Stimulated activated CD8-positive, alpha-beta memory T cell treated with anti-CD3 and anti-CD28 coated beads, Interleukin-15, amount 100 ng/mL, for 4 hours (primary cell): ENCODE measurements at regions not wholly inside any gene's neighbourhood (a gene's known extent, or its start where the extent isn't known, plus 50 kb on each side); places are given as distances from the start of the nearest gene placed in this dataset.

Experiments used
- DNase-seq, 2 donors: peaks; one replicate each; pipeline ENCODE4 v3.0.0-alpha.2; 2020; ENCODE audit warnings: low read depth in 2 of 2

DNA sequence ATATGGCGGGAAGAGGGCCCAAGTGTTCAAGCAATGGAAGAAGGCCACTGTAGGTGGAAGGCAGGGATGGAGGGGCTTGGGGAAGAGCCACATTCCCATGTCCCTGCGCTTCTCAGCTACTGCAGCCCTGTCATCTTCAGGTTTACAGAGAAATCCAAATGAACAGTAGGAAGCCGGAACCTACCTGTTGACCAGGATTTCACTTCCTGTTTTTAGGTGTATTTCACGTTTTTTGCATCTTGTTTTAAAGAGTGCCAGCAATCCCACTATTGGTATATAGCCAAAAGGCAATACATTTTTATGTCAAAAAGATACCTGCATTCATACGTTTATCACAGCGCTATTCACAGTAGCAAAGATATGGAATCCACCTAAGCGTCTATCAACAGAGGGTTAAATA lies 159.2 kb downstream of the SLC35B3 start:
- DNase-seq = no peak

DNA sequence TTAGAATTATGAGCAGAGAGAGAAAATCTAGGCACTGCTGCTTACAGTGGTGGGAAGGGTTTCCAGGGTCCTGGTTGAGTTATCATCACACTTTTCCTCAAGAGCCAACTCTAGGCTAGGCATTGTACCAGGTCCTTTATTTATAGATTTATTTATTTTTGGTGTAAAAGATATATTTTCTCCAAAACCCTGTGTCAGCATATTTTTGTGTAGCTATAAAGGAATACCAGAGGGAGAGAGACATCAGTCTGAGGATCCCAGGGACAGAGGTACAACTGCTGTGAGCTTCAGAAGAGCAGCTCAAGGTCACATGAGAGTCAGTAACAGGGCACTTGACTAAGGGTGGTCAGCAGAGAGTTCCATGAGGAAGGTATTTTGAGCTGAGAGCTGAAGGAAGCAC lies 159.7 kb downstream of the SLC35B3 start:
- no peak for DNase-seq

DNA sequence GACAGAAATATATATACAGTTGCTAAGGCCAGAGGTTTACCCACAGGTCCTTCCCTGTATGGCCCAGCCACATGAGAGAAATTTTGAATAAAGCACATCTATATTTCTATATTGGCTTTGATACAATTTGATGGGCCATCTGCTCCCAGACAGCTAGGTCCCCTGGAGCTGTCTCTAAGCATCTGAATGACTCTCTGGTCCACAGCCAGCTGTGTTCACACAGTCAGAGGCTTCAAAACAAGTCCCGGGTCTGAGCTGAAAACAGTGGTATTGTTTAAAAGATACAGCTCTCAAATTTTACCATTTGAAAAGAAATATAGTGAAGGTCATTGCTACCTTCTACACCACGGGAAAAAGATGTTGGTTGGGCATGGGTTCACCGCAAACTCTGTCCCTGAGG lies 161.1 kb downstream of the SLC35B3 start:
- DNase-seq = no peak

DNA sequence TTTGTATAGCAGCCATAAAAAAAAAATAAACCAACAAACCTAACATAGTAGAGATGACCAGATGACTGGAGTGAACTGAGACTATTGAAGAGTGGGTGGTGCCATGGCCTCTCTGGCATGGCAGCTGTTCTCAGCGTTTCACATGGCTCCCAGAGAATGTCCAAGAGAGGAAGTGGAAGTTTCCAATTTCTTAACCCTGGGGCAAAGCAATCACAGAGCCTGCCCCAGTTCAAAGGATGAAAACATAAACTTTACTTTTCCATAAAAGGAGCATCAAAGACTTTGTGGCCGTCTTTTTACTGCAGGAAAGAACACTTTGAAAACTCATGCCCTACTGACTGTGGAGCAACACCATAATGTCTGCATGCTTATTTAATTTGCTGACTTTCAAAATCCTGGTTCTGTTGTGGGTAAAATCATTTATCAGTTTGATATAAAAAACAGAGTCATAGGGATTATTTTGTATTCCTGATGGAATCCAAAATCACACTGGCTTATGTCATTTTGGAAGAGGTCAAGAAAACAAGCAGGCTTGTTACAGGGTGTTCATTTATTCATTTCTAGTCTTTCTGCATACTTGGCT lies 165.4 kb downstream of the SLC35B3 start:
- DNase-seq = no peak

DNA sequence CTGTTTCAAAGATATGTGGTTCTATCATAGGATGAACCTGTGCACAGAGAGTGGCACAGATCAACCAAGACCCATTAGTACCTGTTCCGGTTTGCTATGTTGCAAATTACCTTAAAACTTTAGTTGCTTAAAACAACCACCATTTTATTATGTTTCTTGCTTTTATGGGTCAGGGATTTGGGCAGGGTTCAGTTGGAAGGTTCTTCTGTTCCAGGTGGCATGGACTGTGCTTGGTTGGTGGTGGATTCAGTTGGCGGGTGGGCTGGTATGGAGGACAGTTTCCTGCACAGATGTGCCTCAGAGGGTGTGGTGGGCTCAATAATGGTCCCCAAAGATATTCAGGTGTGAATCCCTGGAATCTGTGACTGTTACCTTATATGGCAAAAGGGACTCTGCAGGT lies 166.3 kb downstream of the SLC35B3 start:
- DNase-seq = no peak

DNA sequence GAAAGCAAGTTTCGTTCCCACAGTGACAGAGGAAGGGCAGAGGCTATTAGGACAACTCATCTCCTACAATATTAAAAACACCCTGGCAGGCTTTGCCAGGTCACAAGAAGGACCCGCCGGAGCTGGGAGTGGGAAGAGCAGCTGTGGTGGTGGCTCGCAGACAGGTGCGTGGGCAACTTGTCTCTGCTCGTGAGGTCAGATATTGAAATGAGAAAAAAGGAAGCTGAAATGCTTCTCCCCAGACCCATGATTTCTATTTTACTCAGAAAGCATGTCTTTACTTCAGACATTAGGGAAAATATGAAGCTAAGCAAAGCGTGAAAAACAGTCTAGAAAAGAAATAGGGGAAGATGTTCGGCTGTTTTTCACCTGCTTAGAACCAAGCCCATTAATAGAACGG lies 166.3 kb upstream of the EEF1E1 start:
- no peak for DNase-seq

DNA sequence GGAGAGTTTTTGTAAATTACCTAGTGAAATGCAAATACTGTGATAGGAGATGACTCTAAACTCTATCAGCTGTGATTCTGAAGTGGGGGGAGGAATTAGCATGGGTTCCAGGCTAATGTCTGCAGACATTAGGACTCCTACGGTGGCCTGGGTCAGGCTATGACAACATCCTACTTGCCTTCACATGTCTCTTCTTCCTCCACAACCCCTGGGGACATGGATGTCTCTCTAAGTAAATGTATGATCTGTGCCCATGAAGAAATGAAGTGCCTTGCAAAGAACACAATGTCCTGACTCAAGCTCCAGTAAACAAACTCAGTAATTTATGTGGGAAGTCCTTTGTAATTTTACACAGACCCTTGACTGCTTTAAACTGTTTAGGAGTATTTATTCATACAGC lies 165.8 kb upstream of the EEF1E1 start:
- no peak for DNase-seq

DNA sequence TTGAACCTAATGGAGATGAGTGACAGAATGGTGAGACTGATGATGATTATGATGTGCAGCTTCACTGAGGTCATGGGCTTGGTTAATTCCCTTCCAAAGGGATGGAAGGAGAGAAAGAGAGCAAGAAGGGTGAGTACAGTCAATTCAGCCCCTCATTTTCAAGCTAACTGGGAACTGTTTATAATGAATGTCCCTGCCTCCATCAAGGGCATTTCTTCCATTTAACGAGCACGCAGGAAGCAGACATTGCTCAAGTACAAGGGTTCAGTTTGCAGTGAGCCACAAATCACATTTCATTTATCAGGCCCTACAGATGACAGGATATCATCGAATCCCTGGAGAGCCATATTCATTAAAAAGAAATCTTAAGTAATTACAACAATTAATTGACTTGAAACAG lies 158.3 kb upstream of the EEF1E1 start:
- no peak for DNase-seq

DNA sequence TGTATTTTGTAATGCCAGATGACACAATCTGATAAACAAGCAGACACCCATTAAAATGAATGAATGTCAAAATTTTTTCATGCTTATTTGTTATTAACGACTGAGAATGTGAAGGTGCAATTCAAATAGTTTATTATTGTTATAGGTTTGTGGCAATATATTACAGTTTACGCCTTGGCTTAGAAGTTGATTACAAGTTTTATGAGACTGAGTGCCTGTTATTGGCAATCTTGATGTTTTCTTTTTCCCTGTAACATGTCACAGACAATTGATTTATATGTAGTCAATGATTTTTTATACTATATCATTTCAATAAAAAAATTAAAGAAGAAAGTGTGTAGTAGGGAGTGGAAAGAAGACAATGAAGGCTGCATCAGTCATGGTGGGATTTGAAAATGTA lies 144.1 kb upstream of the EEF1E1 start:
- DNase-seq = no peak

DNA sequence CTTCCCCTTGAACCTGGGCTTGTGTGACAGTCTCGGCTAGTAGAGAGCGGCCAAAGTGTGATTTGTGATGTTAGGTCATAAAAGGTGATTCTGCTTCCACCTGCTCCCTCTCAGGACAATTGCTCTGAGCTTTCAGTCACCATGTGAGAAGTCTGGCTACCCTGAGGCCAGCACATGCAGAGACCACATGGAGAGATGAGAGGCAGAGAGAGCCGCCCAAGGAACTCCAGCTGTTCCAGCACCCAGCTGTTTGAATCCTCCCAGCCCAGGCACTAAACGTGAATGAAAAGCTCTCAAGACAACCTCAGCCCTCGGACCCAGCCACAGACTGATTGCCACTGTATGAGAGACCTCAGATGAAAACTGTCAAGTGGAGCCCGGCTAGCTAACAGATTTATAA lies 143.4 kb upstream of the EEF1E1 start:
- no peak for DNase-seq

DNA sequence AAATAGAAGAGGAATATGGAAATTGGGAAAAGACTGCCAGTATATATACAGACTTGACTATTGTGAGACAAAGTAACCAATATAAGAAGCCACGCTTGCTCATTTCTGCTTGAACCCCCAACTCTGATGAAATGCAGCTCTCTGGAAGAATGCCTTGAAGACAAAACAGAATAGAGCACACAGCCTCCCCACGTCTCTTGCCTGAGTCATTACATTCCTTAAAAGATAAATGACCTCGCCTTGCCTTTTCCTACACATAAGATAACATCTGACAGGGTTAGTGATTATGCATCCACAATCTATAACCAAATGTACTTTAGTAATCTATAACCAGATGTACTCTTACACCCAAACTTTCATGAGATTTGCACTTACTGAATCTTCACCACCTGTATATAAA lies 141.1 kb upstream of the EEF1E1 start:
- no peak for DNase-seq

DNA sequence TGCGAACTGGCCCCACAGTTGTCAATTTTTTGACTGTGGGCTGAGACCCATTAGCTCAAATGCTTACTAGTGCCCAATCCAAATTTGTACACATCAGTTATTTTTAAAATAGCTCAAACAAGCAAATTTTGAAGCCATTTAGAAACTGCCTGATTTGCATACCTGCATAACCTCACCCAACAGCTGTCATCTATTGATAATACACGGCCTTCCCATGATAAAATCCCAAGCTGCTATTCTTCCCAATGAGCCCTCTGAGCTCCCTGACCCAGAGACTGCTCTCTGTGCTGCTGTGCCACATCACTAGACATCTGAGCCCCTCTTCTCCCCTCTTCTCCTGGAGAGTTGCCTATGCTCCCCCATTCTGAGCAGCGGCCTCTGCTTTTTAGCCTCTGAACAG lies 140.5 kb upstream of the EEF1E1 start:
- no peak for DNase-seq

DNA sequence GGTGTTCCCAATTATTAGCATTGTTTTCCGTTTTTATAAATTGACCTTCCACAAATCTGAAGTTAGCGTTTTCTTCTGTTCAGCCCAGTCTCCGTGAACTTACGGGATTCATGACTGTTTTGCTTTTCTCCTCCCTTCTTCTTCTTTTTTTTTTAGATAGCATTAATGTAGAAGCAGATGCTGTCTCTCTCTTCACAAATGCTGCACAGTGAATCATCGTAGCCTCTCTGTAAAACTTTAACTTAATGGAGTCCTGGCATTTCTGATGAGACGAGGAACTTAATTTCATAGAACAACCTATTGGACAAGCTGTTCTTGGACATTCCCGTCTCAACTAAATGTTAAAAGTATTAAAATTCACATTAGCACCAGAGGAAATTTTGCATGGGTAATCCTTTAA lies 138.0 kb upstream of the EEF1E1 start:
- no peak for DNase-seq

DNA sequence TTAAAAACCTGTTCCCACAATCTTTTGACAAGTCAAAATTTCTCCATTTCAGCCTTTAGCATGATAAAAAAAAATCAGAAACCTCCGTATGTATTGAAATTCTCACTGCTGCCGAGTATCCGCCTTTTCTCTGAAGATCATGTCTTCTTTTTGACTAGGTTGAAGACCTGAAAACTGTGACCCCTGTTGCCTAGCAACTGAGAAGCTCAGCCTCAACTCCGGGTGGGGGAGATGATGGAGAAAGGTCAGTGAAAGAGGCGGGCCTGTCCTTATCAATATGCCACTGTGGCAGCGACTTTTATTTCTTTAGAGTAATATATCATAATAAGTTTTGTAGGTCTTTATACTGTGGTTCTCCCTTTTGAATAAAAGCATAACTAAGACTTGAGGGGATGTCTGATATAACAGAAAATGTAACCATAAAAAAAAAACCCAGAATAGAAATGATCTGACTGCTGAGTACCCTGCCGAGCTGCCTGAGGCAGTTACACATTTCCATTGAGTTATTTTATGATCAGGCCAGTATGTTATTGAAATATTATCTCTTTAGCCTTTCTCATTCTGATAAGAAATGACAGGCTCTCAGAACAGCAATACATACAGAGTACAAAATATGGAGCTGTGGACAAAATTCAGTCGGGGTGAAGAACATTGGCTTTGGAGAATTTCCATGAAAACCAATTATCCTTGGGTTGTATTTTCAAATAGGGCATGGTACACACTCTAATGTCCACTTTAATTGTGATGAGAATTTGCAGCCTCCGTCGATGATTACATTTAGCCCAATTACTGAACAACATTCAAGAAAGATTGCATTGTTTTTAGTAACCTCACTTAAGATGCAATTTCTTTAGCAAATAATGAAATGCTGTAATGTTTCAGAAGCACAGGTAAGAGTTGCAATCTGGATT lies 136.7 kb upstream of the EEF1E1 start:
- DNase-seq = no peak

DNA sequence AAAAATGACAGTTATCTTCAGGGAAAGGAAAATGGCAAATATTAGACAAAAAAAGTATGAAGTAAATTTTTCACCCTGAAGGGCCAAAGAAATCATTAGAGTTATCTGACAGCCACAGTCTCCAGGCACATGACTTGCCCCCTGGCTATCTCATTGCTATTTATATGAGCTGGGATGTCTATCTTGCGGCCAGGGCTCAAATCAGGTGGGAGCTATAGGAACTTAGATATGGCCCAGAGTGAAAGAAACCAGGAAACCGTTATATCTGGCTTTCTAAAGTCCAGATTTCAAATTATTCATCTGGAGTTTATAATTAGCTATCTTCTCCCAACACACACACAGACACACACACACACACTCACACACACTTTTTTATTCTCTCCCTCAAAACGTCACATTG lies 135.3 kb upstream of the EEF1E1 start:
- DNase-seq = no peak

DNA sequence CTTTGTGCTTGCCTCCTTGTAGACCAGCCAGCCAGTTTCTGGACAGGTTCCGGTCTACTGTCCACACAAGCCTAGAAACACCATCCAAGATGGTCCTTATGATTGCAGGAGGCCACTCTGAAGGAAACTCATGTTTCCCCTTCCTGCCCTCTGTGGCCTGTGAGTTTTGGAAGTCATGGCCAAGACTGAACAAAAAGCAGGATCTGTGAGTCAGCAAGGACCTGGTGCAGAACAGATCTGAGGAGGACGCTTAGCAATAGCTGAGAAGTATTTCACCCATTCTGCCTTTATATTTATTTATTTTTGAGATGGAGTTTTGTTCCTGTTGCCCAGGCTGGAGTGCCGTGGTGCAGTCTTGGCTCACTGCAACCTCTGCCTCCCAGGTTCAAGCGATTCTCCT lies 134.6 kb upstream of the EEF1E1 start:
- DNase-seq = no peak

DNA sequence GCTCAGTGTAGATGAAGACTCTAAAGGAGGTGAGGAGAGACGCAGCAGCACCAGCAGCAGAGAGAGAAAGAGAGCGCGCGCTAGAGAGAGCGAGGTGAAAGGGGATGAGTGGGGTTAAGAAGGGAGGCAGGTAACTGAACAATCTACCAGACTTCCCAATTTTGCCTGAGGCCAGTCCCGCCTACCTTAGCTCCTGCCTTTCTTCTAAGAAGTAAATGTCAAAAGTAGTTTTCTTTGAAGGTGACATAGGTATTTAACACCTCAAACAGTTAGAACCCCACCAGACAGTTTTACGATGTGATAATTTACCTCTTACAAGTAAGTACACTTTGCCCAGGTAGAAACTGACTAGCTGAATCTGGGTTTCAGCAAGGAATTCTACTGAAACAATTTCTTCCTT lies 132.0 kb upstream of the EEF1E1 start:
- DNase-seq = no peak

DNA sequence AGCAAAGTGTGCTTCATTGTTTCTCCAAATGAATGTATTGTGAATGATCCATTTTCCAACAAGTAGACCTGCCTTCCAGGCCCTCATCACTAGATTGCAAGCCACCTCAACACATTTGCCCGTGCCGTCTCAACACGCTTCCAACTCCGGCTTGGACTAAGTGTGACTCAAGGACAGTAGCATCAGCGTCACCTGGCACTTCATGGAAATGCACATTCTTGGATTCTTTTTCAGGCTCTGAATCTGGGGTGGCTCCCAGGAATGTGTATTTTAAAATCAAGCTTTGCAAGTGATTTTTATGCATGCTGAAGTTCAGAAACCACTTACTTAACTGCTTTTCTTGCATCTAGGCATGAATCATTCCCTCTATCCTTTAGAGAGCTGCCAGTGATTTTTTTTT lies 129.6 kb upstream of the EEF1E1 start:
- DNase-seq = no peak

DNA sequence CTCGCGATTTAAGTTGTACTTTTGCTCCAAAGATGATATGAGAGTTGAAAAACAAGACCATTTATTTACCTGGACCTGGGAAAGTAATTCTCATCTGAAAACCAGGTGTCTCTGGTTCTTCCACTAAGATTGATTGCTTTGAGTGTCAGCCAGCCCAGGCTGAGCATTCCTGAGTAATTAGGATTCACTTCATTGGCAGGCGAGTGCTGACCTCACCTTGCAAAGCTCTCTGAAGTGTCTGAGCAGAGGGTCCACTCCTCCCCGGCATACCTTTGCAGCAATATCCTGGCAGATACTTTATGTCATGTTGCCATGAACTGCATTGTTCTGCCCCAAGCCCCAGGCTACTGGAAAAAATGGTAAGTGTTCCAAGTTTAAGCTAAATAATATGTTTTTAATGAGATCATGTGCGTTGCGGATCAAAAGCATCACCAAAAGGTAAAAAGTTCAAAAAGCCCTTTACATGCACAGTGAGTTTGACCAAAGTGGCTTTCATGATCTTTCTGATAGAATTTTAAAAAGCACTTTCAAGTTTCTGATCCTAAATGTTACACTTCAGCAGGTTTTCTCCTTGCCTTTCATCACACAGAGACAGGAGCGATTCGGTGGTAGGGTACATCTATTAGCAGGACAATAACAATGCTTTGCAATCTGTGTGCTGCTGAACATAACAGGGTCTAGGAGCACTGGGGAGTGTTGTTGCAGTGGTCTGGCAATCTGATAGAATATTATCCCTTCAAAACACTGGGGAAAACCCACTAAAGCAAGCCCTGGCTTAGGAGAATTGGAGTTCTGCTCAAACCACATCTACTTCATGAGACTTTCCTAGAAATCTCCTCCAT lies 127.8 kb upstream of the EEF1E1 start:
- no peak for DNase-seq

DNA sequence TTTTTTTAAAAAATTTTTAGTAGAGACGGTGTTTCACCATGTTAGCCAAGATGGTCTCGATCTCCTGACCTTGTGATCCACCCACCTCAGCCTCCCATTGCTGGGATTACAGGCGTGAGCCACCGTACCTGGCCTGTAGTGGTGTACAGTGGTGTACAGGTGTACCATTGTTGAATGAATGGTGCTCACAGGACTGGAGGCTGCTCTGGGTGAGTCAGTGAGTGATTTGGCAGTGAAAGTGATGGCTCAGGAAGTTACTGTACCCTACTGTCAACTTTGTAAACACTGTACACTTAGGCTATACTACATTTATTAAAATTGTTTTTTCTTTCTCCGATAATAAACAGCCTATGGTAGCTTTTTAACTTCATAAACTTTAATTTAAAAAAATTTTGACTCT lies 122.8 kb upstream of the EEF1E1 start:
- DNase-seq = no peak

DNA sequence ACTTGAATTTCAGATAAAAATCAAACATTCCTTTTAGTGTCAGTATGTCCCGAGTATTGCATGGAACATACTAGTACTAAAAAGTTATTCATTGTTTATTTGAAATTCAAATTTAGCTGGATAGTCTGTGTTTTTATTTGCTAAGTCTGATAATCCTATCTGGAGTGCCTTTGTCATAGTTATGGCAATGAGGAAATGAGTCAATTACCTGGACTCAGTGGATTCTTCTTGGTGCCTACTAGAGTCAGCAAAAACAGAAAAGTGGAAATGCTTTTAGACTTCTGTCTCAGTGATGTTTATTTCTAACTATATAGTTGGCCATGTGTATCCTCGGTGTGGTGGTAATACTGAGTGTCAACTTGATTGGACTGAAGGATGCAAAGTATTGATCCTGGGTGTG lies 121.3 kb upstream of the EEF1E1 start:
- DNase-seq = no peak

DNA sequence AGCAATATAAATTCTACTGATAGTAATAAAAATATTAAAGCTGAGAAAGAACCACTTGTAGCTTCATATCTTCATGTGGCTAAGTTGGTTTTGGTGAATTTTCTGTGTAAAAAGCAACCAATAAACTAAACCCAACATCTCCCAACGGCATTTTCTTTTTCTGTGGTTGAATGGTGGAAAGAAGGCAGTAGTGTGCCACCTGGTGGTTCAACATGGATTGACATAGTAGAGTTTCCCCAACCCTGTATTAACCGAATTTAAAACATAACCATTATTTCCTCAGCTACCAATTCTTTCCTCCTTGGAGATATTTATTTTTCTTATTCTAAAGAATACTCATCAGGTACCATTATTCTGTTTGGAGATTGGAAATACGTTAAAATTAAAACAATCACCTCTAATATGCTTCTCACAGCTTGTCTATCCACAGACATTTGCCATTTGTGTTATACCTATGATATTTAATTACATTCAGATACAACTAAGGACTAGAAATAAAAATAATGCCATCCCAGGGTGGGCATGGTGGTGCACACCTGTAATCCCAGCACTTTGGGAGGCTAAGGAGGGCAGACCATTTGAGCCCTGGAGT lies 117.1 kb upstream of the EEF1E1 start:
- peak in 1 of 2 donors; percentile 10 for DNase-seq
